GM18870 (cell line): ENCODE measurements at regions not wholly inside any gene's neighbourhood (a gene's known extent, or its start where the extent isn't known, plus 50 kb on each side); places are given as distances from the start of the nearest gene placed in this dataset.

Experiments
- ATAC-seq: cut with Tn5 transposase; IDR thresholded peaks from one replicate; pipeline ENCODE4 v1.9.1; 2021; ENCODE audit warnings: moderate library complexity; ENCODE audit not compliant: unreplicated experiment

DNA sequence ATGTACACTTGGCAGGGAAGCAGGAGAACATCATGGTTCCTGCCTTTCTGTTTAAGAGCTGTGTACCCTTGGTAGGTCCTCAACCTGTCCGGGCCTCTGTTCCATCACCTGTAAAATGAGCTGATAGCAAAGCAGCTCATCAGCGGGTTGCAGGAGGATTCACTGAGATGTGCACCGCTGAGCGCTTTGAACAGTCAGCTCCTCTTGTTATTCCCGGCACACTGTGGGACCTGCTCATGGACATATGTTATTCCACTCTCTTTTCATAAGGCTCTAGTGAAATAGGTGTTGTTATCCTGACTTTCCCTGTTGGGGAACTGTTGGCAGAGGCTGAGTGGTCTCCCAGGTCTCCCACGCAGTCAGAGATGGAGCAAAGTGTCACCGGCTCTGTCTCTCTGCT, 497.5 kb upstream of the ZMIZ1 start:
- no peak for ATAC-seq

- ATAC-seq, result no peak
Measured at GRCh38 chr10:78571891-78572290, 496.9 kb upstream of the ZMIZ1 start.

- ATAC-seq, result no peak
Measured at GRCh38 chr10:78572565-78572964, 496.2 kb upstream of the ZMIZ1 start.

GRCh38 chr10:78574547-78574946, 494.2 kb upstream of the ZMIZ1 start:
- no peak for ATAC-seq

DNA sequence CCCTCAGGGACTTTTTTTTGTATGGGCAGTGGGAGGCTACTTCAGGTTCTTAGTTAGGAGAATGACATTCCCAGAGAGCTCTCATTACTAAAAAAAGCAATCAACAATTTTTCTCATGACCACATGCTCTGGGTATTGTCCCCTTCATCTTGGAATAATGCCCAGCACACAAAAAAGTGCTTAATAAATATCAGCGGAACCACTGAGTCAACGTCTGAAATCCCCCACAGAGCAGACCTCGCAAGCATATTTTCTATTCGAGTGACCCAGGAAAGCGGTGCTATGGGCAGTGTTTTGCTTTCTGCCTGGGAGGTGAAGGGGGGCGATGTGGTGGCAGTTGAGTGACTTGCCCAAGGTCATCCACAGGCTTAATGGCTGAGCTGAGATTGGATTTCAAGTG, 493.4 kb upstream of the ZMIZ1 start:
- no peak for ATAC-seq

- no peak for ATAC-seq
Measured at GRCh38 chr10:78576276-78576675, 492.5 kb upstream of the ZMIZ1 start.

DNA sequence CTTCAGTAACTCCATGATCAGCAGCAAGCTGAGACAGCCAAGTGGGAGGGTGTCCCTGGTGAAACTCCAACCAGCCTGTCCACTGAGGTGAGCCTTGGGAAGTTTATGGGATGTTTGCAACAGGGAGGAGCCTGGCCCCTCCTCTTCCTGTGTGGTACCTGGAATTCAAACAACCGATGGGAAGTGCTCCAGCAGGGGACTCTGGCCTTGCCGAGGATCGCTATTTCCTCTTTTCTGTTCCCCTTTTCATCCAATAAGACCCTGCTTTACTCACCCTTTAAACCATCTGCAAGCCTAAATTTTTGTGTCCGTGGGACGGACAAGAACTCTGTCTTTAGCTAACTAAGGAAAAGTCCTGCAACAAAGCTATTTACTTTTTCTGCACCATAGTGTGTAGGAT, 491.1 kb upstream of the ZMIZ1 start:
- ATAC-seq, result no peak

GRCh38 chr10:78578929-78579328, 489.8 kb upstream of the ZMIZ1 start:
- ATAC-seq, result no peak

- ATAC-seq, result no peak
Measured at GRCh38 chr10:78579576-78579975, 489.2 kb upstream of the ZMIZ1 start.

DNA sequence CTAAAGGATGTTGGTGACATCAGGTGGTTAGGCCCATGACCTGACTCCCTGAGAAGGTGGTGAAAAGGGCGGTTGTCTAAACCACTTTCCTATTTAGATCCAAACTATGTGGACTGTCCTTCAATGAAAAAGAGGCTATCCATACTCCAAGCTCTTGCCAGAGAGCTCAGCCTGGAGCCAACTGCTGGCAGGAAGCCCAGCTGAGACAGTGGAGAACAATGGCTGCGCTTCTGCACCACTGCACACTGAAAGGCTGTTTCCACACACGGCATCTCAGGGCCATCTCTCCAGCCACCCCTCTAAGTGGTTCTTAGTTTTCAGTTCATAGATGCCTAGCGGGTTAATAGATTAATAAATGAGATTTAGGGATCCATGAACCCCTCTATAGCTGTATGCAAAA, 488.8 kb upstream of the ZMIZ1 start:
- no peak for ATAC-seq

GRCh38 chr10:78581133-78581694, 487.6 kb upstream of the ZMIZ1 start:
- ATAC-seq, result no peak

- no peak for ATAC-seq
Measured at GRCh38 chr10:78582540-78582939, 486.2 kb upstream of the ZMIZ1 start.

- no peak for ATAC-seq
Measured at GRCh38 chr10:78584266-78584665, 484.5 kb upstream of the ZMIZ1 start.

DNA sequence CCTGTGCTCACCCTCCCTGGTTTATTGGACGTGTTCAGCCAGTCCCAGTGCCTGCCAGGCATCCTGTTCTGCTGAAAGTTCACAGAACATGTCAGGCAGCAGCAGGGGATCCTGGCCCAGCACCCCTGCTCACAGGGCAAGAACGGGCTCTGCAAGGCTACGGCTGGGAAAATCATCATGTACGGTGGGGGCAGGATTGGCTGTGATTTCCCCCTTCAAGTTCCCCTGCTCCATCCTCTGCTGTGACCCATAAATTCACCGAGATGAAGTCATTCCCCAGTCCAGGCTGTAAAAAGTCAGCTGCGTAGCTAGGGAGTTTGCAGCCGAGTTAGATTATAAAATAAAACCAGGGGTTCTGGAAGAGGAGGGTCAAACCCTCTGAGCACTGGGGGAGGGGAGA, 484.1 kb upstream of the ZMIZ1 start:
- ATAC-seq, result no peak

DNA sequence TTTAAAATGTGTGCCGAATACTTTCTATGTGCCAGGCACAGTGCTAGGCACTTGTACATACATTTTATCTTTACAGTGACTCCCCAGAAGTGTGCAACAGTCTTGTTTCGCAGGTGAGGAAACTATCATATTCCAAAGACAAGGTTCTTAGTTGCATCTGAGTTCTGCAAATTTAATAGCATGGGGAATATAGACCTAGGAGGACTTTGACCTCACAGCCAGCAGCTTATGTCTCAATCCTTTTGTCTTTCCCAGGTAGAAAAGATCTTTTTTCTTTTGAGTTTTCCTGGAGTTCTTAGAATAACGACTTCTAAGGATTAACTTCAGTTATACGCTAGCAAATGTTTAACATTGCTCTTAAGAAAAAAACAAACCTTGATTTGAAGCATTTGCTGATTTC, 482.8 kb upstream of the ZMIZ1 start:
- no peak for ATAC-seq

- no peak for ATAC-seq
Measured at GRCh38 chr10:78588194-78588811, 480.5 kb upstream of the ZMIZ1 start.

- no peak for ATAC-seq
Measured at GRCh38 chr10:78589687-78590086, 479.1 kb upstream of the ZMIZ1 start.

GRCh38 chr10:78591066-78591465, 477.7 kb upstream of the ZMIZ1 start:
- no peak for ATAC-seq

- no peak for ATAC-seq
Measured at GRCh38 chr10:78594559-78595268, 474.1 kb upstream of the ZMIZ1 start.

- no peak for ATAC-seq
Measured at GRCh38 chr10:78595269-78595619, 473.5 kb upstream of the ZMIZ1 start.

DNA sequence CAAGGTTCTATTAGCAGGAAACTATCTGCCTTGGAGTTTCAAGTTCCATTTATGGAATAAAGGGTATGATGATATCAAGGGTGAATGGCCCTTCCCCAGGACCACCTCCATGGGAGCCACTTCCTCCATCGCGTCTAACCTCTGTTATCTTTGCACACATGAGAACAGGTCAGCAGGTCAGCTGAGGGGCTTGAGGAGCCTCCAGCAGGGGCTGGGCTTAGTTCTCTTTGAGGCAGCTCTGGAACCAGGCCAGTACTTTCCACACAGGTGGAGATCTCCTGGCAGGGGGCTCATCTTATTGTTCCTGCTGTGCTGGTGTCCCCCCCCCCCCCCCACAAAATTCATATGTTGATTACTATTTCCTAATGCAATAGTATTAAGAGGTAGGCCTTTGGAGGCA, 472.2 kb upstream of the ZMIZ1 start:
- no peak for ATAC-seq

- no peak for ATAC-seq
Measured at GRCh38 chr10:78597796-78598555, 470.8 kb upstream of the ZMIZ1 start.
